DND-41 (cell line): ENCODE measurements at regions not wholly inside any gene's neighbourhood (a gene's known extent, or its start where the extent isn't known, plus 50 kb on each side); places are given as distances from the start of the nearest gene placed in this dataset.

Experiments
- CTCF ChIP-seq: IDR thresholded peaks from 2 replicates; pipeline ENCODE4 v1.5.1; 2012; ENCODE audit warnings: borderline replicate concordance, low read length, moderate library complexity, mild to moderate bottlenecking; ENCODE audit not compliant: poor library complexity, severe bottlenecking; ENCODE audit errors: extremely low read depth
- EZH2 ChIP-seq: IDR thresholded peaks from 3 replicates; pipeline ENCODE4 v1.6.1; 2012; ENCODE audit warnings: borderline replicate concordance, low read depth, mild to moderate bottlenecking, moderate library complexity, low read length, inconsistent platforms; ENCODE audit not compliant: severe bottlenecking

GRCh38 chr20:61043681-61044080, 208.4 kb upstream of the CDH4 start:
- TF ChIP-seq CTCF (no peak), EZH2 (no peak)
